CD14-positive monocyte (primary cell): ENCODE measurements at regions not wholly inside any gene's neighbourhood (a gene's known extent, or its start where the extent isn't known, plus 50 kb on each side); places are given as distances from the start of the nearest gene placed in this dataset.

Experiments
- DNase-seq, 3 donors: peaks; one replicate each; pipeline ENCODE4 v3.0.0-alpha.2; 2011 to 2022
- H2AFZ ChIP-seq: 2 replicates; pipeline ENCODE4 v1.6.0; 2012; ENCODE audit warnings: mild to moderate bottlenecking, low read depth, low read length, inconsistent platforms; ENCODE audit not compliant: insufficient read depth, poor library complexity, severe bottlenecking
- H3K27ac ChIP-seq, 2 donors: 1 replicate in 1 of 2; 2 replicates in 1 of 2; pipeline ENCODE4 v1.5.1; 2012 to 2013; ENCODE audit warnings: low read length in 2 of 2, control low read depth in 1 of 2, inconsistent platforms in 1 of 2, low read depth in 1 of 2, mild to moderate bottlenecking in 1 of 2
- H3K27me3 ChIP-seq, 2 donors: one replicate each; pipeline versions ENCODE4 v1.6.0 to v1.6.1; 2011 to 2013; ENCODE audit warnings: low read length in 2 of 2; ENCODE audit not compliant: control insufficient read depth in 2 of 2, insufficient read depth in 2 of 2
- H3K36me3 ChIP-seq, 2 donors: replicated peaks in 1 of 2; 1 replicate in 1 of 2; 2 replicates in 1 of 2; pipeline versions ENCODE4 v1.5.1 to v1.6.1; 2012 to 2013; ENCODE audit warnings: low read length in 2 of 2, control low read depth in 1 of 2, inconsistent platforms in 1 of 2, mild to moderate bottlenecking in 1 of 2; ENCODE audit not compliant: insufficient read depth in 2 of 2, control insufficient read depth in 1 of 2
- H3K4me1 ChIP-seq, 2 donors: 1 replicate in 1 of 2; 2 replicates in 1 of 2; pipeline versions ENCODE4 v1.5.1 to v1.6.1; 2012 to 2013; ENCODE audit warnings: low read length in 2 of 2, control low read depth in 1 of 2, inconsistent platforms in 1 of 2, mild to moderate bottlenecking in 1 of 2, moderate library complexity in 1 of 2; ENCODE audit not compliant: insufficient read depth in 2 of 2, control insufficient read depth in 1 of 2
- H3K4me2 ChIP-seq: replicated peaks from 2 replicates; pipeline ENCODE3; 2012; ENCODE audit warnings: low read length, moderate library complexity, mild to moderate bottlenecking; ENCODE audit not compliant: poor library complexity, severe bottlenecking; ENCODE audit errors: extremely low read depth
- H3K4me3 ChIP-seq, 3 experiments: fragments of 200-600 bp in 1 of 3; sonication (generic) in 1 of 3; replicated peaks in 1 of 3; 1 replicate in 2 of 3; 2 replicates in 1 of 3; pipeline ENCODE4 v1.5.1; 2011 to 2013; ENCODE audit warnings: low read length in 3 of 3, mild to moderate bottlenecking in 3 of 3, control low read depth in 2 of 3, low read depth in 2 of 3, inconsistent platforms in 1 of 3, moderate library complexity in 1 of 3
- H3K79me2 ChIP-seq: 2 replicates; pipeline ENCODE4 v1.6.0; 2012; ENCODE audit warnings: mild to moderate bottlenecking, control low read depth, inconsistent platforms, low read length, moderate library complexity; ENCODE audit not compliant: insufficient read depth
- H3K9ac ChIP-seq: 2 replicates; pipeline ENCODE4 v1.6.0; 2017; ENCODE audit warnings: low read length, mild to moderate bottlenecking; ENCODE audit not compliant: insufficient read depth, poor library complexity, severe bottlenecking
- H3K9me3 ChIP-seq, 2 donors: replicated peaks in 1 of 2; 1 replicate in 1 of 2; 2 replicates in 1 of 2; pipeline versions ENCODE4 v1.5.1 to v1.6.1; 2012 to 2013; ENCODE audit warnings: low read length in 2 of 2, control low read depth in 1 of 2; ENCODE audit not compliant: control insufficient read depth in 1 of 2, insufficient read depth in 1 of 2
- H4K20me1 ChIP-seq: 2 replicates; pipeline ENCODE4 v1.6.0; 2012; ENCODE audit warnings: mild to moderate bottlenecking, low read length, control low read depth, moderate library complexity; ENCODE audit not compliant: insufficient read depth
- H3K27ac Mint-ChIP-seq, 7 donors: one replicate each; pipeline ENCODE4 v1.8.0; 2020; ENCODE audit warnings: mild to moderate bottlenecking in 7 of 7, mixed read lengths in 7 of 7, moderate library complexity in 6 of 7, inconsistent platforms in 2 of 7
- H3K27me3 Mint-ChIP-seq, 3 donors: one replicate each; pipeline ENCODE4 v1.8.0; 2021 to 2022; ENCODE audit warnings: low read depth in 3 of 3, mild to moderate bottlenecking in 3 of 3, mixed read lengths in 3 of 3, moderate library complexity in 3 of 3, inconsistent platforms in 1 of 3
- H3K36me3 Mint-ChIP-seq, 2 donors: one replicate each; pipeline ENCODE4 v1.8.0; 2020; ENCODE audit warnings: mixed read lengths in 2 of 2, inconsistent platforms in 1 of 2, mild to moderate bottlenecking in 1 of 2
- H3K4me1 Mint-ChIP-seq: one replicate; pipeline ENCODE4 v1.8.0; 2020; ENCODE audit warnings: mild to moderate bottlenecking, mixed read lengths
- H3K4me3 Mint-ChIP-seq, 2 donors: one replicate each; pipeline ENCODE4 v1.8.0; 2020; ENCODE audit warnings: mild to moderate bottlenecking in 2 of 2, mixed read lengths in 2 of 2, moderate library complexity in 1 of 2
- H3K9me3 Mint-ChIP-seq, 7 donors: one replicate each; pipeline ENCODE4 v1.8.0; 2020 to 2022; ENCODE audit warnings: mixed read lengths in 7 of 7, mild to moderate bottlenecking in 6 of 7, moderate library complexity in 6 of 7, inconsistent platforms in 2 of 7
- WGBS: methylation state at CpG from one replicate; pipeline ENCODE4 v1.1.5; 2013; ENCODE audit warnings: missing lambda C conversion rate; ENCODE audit not compliant: insufficient coverage; 5-methylcytosine and 5-hydroxymethylcytosine counted together
- intact Hi-C, 2 donors: fragments of 100-400 bp; cut with micrococcal nuclease; formaldehyde crosslinking; loops; one replicate each; pipeline versions ENCODE4 v1.15.0 to v1.15.1; 2023
- TF ChIP-seq, protein P1 (sequence below): fragments of 200-600 bp; IDR thresholded peaks from one replicate; pipeline ENCODE4 v1.8.0; 2022; ENCODE audit warnings: antibody characterized with exemption, mild to moderate bottlenecking

DNA sequence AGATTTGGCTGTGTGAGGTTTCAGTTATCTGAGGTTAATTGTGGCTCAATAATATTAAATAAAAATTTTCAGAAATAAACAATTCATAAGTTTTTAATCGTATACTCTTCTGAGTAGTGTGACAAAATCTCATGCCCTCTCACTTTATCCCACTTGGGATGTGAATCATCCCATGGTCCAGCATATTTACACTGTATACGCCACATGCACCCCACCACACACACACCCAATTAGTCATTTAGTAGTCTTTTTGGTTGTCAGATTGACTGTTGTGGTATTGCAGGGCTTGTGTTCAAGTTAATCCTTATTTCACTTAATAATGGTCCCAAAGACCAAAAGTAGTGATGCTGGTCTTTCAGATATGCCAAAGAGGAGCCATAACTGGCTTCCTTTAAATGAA is 66.4 kb upstream of the PCDH9 start:
- Mint-ChIP-seq H3K9me3 (peaks cover 0 to 6% (median 1%) of the 10 kb centered on the region in 7 donors), H3K27ac (no peak overlapping the region), H3K27me3 (no peaks in the 10 kb centered on the region), H3K4me1 (no peaks in the 10 kb centered on the region), H3K36me3 (no peaks in the 10 kb centered on the region), H3K4me3 (no peak overlapping the region)
- H3K4me1 ChIP-seq: no peaks in the 10 kb centered on the region
- no peaks in the 10 kb centered on the region for H4K20me1 ChIP-seq
- H3K36me3 ChIP-seq: no peaks in the 10 kb centered on the region
- no peaks in the 10 kb centered on the region for H3K27me3 ChIP-seq
- no peaks in the 10 kb centered on the region for H3K79me2 ChIP-seq
- WGBS: no CpG with 5 or more reads among the region's 2 CpGs
- H3K4me3 ChIP-seq: no peak overlapping the region
- no peak overlapping the region for H3K9ac ChIP-seq
- H3K27ac ChIP-seq: no peak overlapping the region
- intact Hi-C loops: no loop called here
- TF ChIP-seq, protein P1, sequence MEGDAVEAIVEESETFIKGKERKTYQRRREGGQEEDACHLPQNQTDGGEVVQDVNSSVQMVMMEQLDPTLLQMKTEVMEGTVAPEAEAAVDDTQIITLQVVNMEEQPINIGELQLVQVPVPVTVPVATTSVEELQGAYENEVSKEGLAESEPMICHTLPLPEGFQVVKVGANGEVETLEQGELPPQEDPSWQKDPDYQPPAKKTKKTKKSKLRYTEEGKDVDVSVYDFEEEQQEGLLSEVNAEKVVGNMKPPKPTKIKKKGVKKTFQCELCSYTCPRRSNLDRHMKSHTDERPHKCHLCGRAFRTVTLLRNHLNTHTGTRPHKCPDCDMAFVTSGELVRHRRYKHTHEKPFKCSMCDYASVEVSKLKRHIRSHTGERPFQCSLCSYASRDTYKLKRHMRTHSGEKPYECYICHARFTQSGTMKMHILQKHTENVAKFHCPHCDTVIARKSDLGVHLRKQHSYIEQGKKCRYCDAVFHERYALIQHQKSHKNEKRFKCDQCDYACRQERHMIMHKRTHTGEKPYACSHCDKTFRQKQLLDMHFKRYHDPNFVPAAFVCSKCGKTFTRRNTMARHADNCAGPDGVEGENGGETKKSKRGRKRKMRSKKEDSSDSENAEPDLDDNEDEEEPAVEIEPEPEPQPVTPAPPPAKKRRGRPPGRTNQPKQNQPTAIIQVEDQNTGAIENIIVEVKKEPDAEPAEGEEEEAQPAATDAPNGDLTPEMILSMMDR: no peak
- no peaks in the 10 kb centered on the region for H3K9me3 ChIP-seq
- DNase-seq: no peak
- no peak overlapping the region for H2AFZ ChIP-seq
- H3K4me2 ChIP-seq: no peak overlapping the region

DNA sequence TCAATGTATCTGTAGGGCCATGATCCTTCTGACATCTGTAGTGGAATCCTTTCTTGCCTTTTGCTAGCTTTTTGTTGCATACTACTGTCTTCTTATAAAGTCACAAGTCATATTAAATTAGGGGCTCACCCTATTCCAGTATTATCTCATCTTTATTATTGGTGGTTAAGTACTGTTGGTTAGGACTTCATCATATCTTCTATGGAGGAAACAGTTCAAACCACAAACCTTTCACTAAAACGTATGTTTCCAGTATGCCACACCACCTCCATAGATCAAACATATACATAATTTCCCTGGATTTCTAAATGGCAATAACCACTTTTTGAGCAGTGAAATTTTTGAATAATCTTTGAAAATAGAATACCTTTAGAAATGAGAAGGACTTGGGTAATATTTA is 62.8 kb upstream of the PCDH9 start:
- H3K27me3 ChIP-seq: no peaks in the 10 kb centered on the region
- H3K27ac ChIP-seq: no peak overlapping the region
- no peak overlapping the region for H3K4me2 ChIP-seq
- Mint-ChIP-seq H3K27ac (no peak overlapping the region), H3K9me3 (peaks cover 0 to 12% (median 6%) of the 10 kb centered on the region in 7 donors), H3K4me3 (no peak overlapping the region), H3K4me1 (no peaks in the 10 kb centered on the region), H3K27me3 (no peaks in the 10 kb centered on the region), H3K36me3 (no peaks in the 10 kb centered on the region)
- H3K4me3 ChIP-seq: no peak overlapping the region
- no CpG with 5 or more reads among the region's 1 CpG for WGBS
- no peaks in the 10 kb centered on the region for H3K36me3 ChIP-seq
- no peaks in the 10 kb centered on the region for H3K79me2 ChIP-seq
- DNase-seq: no peak
- H3K9ac ChIP-seq: no peak overlapping the region
- H3K4me1 ChIP-seq: no peaks in the 10 kb centered on the region
- no peak overlapping the region for H2AFZ ChIP-seq
- TF ChIP-seq, protein P1: no peak
- no peaks in the 10 kb centered on the region for H4K20me1 ChIP-seq
- intact Hi-C loops: no loop called here
- H3K9me3 ChIP-seq: peaks cover 0 to 3% of the 10 kb centered on the region in 2 donors
